Body of pancreas (tissue), 4 donors: ENCODE measurements at regions not wholly inside any gene's neighbourhood (a gene's known extent, or its start where the extent isn't known, plus 50 kb on each side); places are given as distances from the start of the nearest gene placed in this dataset.

Source experiments
- ATAC-seq: fragments of 150-250 bp; one replicate; pipeline ENCODE4 v1.9.1; 2016
- DNase-seq, 4 donors: peaks; one replicate each; pipeline ENCODE4 v3.0.0-alpha.2; 2019
- H3K27ac ChIP-seq, 4 donors: fragments of 200-600 bp; sonication (generic); 1 replicate in 3 of 4; 2 replicates in 1 of 4; pipeline versions ENCODE4 v1.5.1 to v1.6.1; 2016 to 2019; ENCODE audit warnings: mild to moderate bottlenecking in 1 of 4, mixed read lengths in 1 of 4, moderate library complexity in 1 of 4
- H3K27me3 ChIP-seq, 2 donors: fragments of 200-600 bp; sonication (generic); one replicate each; pipeline ENCODE4 v1.6.0; 2016; ENCODE audit warnings: mild to moderate bottlenecking in 1 of 2
- H3K36me3 ChIP-seq, 2 donors: fragments of 200-600 bp; sonication (generic); replicated peaks in 1 of 2; 2 replicates each; pipeline ENCODE4 v1.5.1; 2016; ENCODE audit warnings: low read depth in 2 of 2; ENCODE audit not compliant: insufficient read depth in 1 of 2
- H3K4me1 ChIP-seq: fragments of 200-600 bp; sonication (generic); one replicate; pipeline ENCODE4 v1.6.0; 2016
- H3K4me3 ChIP-seq, 2 donors: fragments of 200-600 bp; sonication (generic); 1 replicate in 1 of 2; 2 replicates in 1 of 2; pipeline ENCODE4 v1.5.1; 2016 to 2019
- H3K9me3 ChIP-seq, 3 donors: fragments of 200-600 bp; sonication (generic); 1 replicate in 2 of 3; 2 replicates in 1 of 3; pipeline ENCODE4 v1.5.1; 2016
- POLR2A ChIP-seq, 3 donors: fragments of 450-650 bp; IDR thresholded peaks; one replicate each; pipeline ENCODE4 v1.6.1; 2016; ENCODE audit warnings: antibody characterized with exemption in 3 of 3, mild to moderate bottlenecking in 2 of 3
- WGBS, 2 donors: methylation state at CpG; one replicate each; pipeline ENCODE4 v1.1.5; 2017; 5-methylcytosine and 5-hydroxymethylcytosine counted together
- intact Hi-C: fragments of 100-400 bp; cut with DNase I; formaldehyde crosslinking; loops from one replicate; pipeline ENCODE4 v1.15.1; 2023
- TF ChIP-seq, protein P1 (sequence below), 7 experiments: fragments of 450-650 bp in 4 of 7; fragments of 200-600 bp in 3 of 7; sonication (generic) in 3 of 7; IDR thresholded peaks; one replicate each; pipeline ENCODE4 v1.5.1; 2016 to 2019; ENCODE audit warnings: antibody characterized with exemption in 7 of 7

GRCh38 chr2:118718921-118719320, 128.5 kb downstream of the EN1 start:
- Histone ChIP-seq H3K27me3 (no peaks in the 10 kb centered on the region), H3K27ac (no peak overlapping the region), H3K9me3 (no peaks in the 10 kb centered on the region), H3K4me3 (no peak overlapping the region), H3K36me3 (no peaks in the 10 kb centered on the region), H3K4me1 (no peaks in the 10 kb centered on the region)
- no peak for DNase-seq
- ATAC-seq, result no peak
- intact Hi-C loops, result no loop called here
- TF ChIP-seq, protein P1, sequence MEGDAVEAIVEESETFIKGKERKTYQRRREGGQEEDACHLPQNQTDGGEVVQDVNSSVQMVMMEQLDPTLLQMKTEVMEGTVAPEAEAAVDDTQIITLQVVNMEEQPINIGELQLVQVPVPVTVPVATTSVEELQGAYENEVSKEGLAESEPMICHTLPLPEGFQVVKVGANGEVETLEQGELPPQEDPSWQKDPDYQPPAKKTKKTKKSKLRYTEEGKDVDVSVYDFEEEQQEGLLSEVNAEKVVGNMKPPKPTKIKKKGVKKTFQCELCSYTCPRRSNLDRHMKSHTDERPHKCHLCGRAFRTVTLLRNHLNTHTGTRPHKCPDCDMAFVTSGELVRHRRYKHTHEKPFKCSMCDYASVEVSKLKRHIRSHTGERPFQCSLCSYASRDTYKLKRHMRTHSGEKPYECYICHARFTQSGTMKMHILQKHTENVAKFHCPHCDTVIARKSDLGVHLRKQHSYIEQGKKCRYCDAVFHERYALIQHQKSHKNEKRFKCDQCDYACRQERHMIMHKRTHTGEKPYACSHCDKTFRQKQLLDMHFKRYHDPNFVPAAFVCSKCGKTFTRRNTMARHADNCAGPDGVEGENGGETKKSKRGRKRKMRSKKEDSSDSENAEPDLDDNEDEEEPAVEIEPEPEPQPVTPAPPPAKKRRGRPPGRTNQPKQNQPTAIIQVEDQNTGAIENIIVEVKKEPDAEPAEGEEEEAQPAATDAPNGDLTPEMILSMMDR (IDR thresholded peaks at IDR 0.05), result no peak
- no peak for TF ChIP-seq POLR2A (IDR thresholded peaks at IDR 0.05)

DNA sequence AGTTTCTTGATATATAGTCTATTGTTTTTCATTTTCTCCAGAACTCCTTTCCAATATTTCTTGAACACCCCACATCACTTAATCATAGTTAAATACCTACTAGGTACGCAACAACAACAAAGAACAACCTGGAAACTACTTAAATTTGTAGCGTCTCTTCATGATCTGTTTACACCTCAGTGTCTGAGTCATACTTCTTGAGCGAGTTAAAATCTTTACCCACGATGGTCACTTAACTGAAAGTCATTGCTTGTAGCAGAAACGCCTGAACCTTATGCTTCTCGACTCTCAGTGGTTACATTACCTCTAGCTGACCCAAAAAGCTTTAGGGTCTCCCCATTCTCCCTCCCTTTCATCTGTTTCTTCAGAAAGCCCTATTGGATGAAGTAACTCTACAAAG, 131.3 kb downstream of the EN1 start:
- Histone ChIP-seq H3K36me3 (no peaks in the 10 kb centered on the region), H3K27me3 (no peaks in the 10 kb centered on the region), H3K4me1 (no peaks in the 10 kb centered on the region), H3K4me3 (no peak overlapping the region), H3K9me3 (no peaks in the 10 kb centered on the region), H3K27ac (no peak overlapping the region)
- intact Hi-C loops, result no loop called here
- DNase-seq (no peak), ATAC-seq (no peak)
- WGBS, 2 donors, result 65 to 71% methylated on average over 6 of the region's 6 CpGs
- no peak for TF ChIP-seq POLR2A (IDR thresholded peaks at IDR 0.05)
- TF ChIP-seq, protein P1 (IDR thresholded peaks at IDR 0.05), result no peak

DNA sequence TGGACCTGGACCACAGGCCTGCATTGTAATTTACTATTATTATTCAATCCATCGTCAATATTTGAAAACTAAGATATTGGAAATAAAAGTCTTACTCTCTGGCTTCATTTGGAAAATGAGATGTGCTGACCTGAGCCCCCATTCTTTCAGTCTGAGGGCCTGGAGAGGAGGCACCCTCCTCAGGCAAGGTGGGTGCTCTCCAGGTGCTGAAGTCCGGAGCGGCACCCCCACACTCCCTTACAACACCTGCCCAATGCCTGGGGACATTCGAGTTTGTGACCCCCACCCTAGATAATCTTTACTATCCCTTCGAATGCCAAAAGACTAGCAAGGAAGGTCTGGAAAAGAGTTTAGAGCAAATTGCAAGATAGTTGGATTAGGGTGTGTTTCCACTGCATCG, 133.3 kb downstream of the EN1 start:
- Histone ChIP-seq H3K9me3 (no peaks in the 10 kb centered on the region), H3K4me1 (no peaks in the 10 kb centered on the region), H3K27ac (no peak overlapping the region), H3K4me3 (no peak overlapping the region), H3K36me3 (no peaks in the 10 kb centered on the region), H3K27me3 (no peaks in the 10 kb centered on the region)
- intact Hi-C loops, result no loop called here
- ATAC-seq (no peak), DNase-seq (no peak)
- 65 to 76% methylated on average over 6 of the region's 6 CpGs for WGBS, 2 donors
- no peak for TF ChIP-seq POLR2A (IDR thresholded peaks at IDR 0.05)
- TF ChIP-seq, protein P1 (IDR thresholded peaks at IDR 0.05), result no peak

DNA sequence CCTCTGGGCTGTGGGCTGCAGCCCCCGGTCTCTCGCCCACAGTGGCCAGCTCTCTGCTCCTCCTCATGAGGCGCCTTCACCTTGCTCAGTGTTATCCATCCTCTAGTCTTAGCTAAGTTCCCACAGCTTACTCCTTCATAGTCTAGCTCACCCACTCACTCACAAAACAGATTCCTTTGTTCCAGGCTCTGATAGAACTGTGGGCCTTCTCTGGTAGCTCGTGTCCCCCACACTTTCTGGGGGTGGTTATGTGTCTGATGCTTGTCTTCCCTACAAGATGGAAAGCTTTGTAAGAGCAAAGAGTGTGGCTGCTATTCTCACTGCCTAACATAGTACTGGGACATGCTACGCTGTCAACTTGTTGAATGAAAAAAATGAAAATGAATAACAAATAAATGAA, 135.8 kb downstream of the EN1 start:
- H3K9me3 ChIP-seq, result no peaks in the 10 kb centered on the region
- DNase-seq, result no peak
- no peaks in the 10 kb centered on the region for H3K36me3 ChIP-seq
- H3K4me1 ChIP-seq, result no peaks in the 10 kb centered on the region
- H3K4me3 ChIP-seq, result no peak overlapping the region
- no peak overlapping the region for H3K27ac ChIP-seq
- no peaks in the 10 kb centered on the region for H3K27me3 ChIP-seq
- no peak for TF ChIP-seq POLR2A (IDR thresholded peaks at IDR 0.05)
- TF ChIP-seq, protein P1 (IDR thresholded peaks at IDR 0.05), result no peak
- WGBS, 2 donors, result 87% methylated on average over 5 of the region's 5 CpGs
- intact Hi-C loops, result no loop called here
- no peak for ATAC-seq

GRCh38 chr2:118710481-118710880, 137.0 kb downstream of the EN1 start:
- H3K27me3 ChIP-seq, result no peaks in the 10 kb centered on the region
- intact Hi-C loops, result no loop called here
- no peaks in the 10 kb centered on the region for H3K9me3 ChIP-seq
- H3K27ac ChIP-seq, result no peak overlapping the region
- no peak for DNase-seq
- H3K4me1 ChIP-seq, result no peaks in the 10 kb centered on the region
- H3K36me3 ChIP-seq, result no peaks in the 10 kb centered on the region
- ATAC-seq, result no peak
- H3K4me3 ChIP-seq, result no peak overlapping the region
- 47 to 57% methylated on average over 2 of the region's 2 CpGs for WGBS, 2 donors
- TF ChIP-seq, protein P1 (IDR thresholded peaks at IDR 0.05), result no peak
- TF ChIP-seq POLR2A (IDR thresholded peaks at IDR 0.05), result no peak
